NB4 (cell line): ENCODE measurements at regions not wholly inside any gene's neighbourhood (a gene's known extent, or its start where the extent isn't known, plus 50 kb on each side); places are given as distances from the start of the nearest gene placed in this dataset.

Experiments used
- DNase-seq: peaks from one replicate; pipeline ENCODE4 v3.0.0; 2010; ENCODE audit warnings: low read depth
- H3K4me3 ChIP-seq: one replicate; pipeline ENCODE4 v1.5.1; 2011; ENCODE audit warnings: mild to moderate bottlenecking, low read depth, low read length, moderate library complexity
- MYC ChIP-seq: IDR thresholded peaks from 2 replicates; pipeline ENCODE4 v1.6.1; 2011; ENCODE audit warnings: low read depth, low read length
- POLR2A ChIP-seq: IDR thresholded peaks from 2 replicates; pipeline ENCODE4 v1.6.1; 2011; ENCODE audit warnings: mild to moderate bottlenecking; ENCODE audit not compliant: insufficient read length; ENCODE audit errors: extremely low read depth
- TF ChIP-seq, protein P1 (sequence below): IDR thresholded peaks from one replicate; pipeline ENCODE4 v1.5.1; 2012; ENCODE audit warnings: low read depth, low read length
- TF ChIP-seq, protein P2 (sequence below): IDR thresholded peaks from 2 replicates; pipeline ENCODE4 v1.6.1; 2011; ENCODE audit warnings: low read depth, low read length

DNA sequence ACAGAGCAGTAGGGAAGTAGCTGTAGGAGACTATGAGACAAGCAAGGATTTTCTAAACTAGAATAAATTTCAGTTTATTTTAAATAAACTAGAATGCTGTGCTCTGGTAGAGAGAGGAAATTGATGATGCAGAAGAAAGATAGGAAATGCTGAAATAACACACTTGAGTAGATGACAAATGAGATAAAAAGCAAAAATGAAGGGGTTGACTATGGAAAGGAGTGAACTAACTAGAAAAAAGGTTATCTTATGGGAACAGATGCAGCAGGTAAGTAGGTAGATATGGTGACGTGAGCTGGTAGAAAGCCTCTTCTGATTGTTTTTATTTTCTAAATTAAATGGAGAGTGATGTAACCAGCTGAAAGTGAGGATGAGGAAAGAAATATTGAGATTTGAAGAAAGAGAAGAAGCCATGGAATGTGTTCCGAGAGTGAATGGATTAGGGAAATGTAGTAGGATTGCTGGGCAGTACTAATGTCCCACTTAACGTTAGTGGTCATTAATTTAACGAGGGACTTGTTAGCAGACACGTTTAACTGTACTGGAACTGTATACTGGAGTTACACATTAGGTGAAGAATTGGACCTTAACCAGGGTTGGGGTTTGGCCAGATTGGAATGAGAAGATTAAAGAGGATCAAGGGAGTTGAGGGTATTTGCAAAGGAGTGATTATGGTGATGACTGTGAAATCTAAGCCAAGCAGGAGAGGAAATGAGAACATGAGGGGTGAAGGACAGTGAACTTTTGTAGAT is 196.5 kb downstream of the TANC2 start:
- DNase-seq, result no peak
- TF ChIP-seq, protein P1, sequence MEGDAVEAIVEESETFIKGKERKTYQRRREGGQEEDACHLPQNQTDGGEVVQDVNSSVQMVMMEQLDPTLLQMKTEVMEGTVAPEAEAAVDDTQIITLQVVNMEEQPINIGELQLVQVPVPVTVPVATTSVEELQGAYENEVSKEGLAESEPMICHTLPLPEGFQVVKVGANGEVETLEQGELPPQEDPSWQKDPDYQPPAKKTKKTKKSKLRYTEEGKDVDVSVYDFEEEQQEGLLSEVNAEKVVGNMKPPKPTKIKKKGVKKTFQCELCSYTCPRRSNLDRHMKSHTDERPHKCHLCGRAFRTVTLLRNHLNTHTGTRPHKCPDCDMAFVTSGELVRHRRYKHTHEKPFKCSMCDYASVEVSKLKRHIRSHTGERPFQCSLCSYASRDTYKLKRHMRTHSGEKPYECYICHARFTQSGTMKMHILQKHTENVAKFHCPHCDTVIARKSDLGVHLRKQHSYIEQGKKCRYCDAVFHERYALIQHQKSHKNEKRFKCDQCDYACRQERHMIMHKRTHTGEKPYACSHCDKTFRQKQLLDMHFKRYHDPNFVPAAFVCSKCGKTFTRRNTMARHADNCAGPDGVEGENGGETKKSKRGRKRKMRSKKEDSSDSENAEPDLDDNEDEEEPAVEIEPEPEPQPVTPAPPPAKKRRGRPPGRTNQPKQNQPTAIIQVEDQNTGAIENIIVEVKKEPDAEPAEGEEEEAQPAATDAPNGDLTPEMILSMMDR, result no peak
- TF ChIP-seq MYC (no peak), POLR2A (no peak)
- TF ChIP-seq, protein P2, sequence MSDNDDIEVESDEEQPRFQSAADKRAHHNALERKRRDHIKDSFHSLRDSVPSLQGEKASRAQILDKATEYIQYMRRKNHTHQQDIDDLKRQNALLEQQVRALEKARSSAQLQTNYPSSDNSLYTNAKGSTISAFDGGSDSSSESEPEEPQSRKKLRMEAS, result no peak
- H3K4me3 ChIP-seq, result no peak overlapping the region

DNA sequence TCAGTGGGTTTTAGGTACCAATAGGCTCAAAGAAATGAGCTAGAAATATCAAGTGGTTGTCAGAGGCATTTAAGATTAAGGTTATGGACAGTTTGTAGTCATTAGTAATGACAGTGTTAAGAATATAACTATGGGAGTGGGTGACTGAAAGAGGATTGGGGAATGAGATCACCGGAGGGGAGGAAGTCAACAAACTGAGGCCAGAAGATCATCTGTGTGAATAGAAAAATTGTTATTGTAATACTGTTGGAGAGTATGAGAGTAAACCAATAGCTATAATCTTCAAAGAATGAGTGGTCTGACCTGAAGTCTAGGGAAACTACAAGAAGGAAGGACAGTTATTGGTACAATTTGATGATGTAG is 197.1 kb downstream of the TANC2 start:
- no peak overlapping the region for H3K4me3 ChIP-seq
- TF ChIP-seq, protein P1, result no peak
- TF ChIP-seq POLR2A, result no peak
- TF ChIP-seq MYC, result no peak
- TF ChIP-seq, protein P2, result no peak
- DNase-seq, result no peak

DNA sequence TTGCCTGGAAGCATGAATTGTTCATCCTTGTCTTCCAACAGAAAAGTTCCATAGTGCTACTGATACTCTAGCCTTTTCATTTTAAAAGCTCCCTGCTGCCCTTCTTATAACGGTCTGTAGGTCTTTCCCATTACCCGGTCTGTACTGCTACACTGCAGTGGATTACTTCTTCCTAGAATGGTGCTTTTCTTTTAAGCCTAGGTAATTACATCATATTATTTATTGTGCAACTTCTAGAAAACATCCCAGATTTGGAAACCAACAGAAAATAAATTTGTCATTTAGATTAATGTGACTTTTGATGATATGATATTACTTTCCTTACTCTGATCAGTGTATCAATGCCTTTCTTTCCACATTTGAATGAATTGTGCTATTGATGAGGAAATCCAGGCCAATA is 199.4 kb downstream of the TANC2 start:
- no peak for DNase-seq
- TF ChIP-seq MYC (no peak), POLR2A (no peak)
- TF ChIP-seq, protein P1, result no peak
- TF ChIP-seq, protein P2, result no peak
- no peak overlapping the region for H3K4me3 ChIP-seq

DNA sequence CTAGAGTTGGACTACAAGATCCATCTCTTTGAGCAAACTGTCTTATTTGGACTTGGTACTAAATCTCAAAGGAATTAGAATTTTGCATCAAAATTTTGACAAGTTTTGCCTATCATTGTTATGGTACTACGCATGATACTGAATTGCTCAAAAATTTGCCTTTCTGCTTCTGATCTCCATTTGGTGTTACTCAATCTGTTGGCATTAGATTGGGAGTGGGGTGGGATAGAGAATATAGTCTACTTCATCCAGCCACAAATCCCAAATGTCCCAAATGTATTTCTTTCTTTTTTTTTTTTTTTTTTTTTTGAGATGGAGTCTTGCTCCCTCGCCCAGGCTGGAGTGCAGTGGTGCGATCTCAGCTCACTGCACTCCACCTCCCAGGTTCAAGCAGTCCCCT is 204.8 kb downstream of the TANC2 start:
- DNase-seq, result no peak
- no peak overlapping the region for H3K4me3 ChIP-seq
- TF ChIP-seq, protein P1, result no peak
- TF ChIP-seq, protein P2, result no peak
- TF ChIP-seq MYC, result no peak
- no peak for TF ChIP-seq POLR2A

DNA sequence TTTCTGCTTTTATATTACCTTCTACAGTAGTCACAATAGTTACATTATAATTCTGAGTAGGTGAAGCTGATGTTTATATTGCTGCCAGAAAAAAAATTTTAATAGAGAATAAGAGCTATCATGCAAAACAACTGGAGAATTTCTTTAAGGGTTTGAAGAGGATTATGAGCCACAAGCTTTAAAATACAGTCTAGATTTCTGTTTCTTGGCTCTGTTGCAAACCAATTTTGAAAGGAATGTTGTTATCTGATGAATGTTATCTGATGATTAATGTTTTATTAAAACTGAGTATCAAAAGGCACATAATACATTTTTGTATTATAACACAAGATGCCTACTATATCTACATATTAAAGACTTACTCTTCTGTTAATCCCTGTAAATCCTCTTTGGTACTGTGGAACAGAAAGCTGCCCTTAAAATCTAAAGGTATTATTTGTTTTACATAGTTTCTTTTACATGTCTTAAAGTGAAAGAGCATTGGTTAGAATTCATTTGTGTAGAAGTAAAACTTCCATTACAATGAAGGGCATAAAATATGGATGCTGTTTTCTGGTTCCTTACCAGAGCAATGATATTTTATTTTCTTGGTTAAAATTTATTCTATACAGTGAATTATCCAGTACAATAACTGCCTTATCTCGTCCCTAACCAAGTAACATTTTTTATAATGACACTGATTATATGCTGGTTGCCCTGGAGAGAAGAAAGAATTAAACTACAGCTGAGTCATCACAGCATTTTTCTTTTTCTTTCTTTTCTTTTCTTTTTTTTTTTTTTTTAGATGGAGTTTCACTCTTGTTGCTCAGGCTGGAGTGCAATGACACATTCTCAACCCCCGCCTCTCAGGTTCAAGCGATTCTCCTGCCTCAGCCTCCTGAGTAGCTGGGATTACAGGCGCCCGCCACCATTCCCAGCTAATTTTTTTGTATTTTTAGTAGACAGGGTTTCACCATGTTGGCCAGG is 205.7 kb downstream of the TANC2 start:
- no peak for TF ChIP-seq POLR2A
- TF ChIP-seq, protein P1, result no peak
- TF ChIP-seq MYC, result no peak
- TF ChIP-seq, protein P2, result no peak
- H3K4me3 ChIP-seq, result no peak overlapping the region
- DNase-seq, result no peak
